NCI-H82 treated with DMSO at 0.1 percent for 48 hours (cell line): ENCODE measurements at regions not wholly inside any gene's neighbourhood (a gene's known extent, or its start where the extent isn't known, plus 50 kb on each side); places are given as distances from the start of the nearest gene placed in this dataset.

Source experiments
- DNase-seq: peaks from one replicate; lab custom pipeline; 2025; ENCODE audit not compliant: unreplicated experiment; lab: John Stamatoyannopoulos, UW

DNA sequence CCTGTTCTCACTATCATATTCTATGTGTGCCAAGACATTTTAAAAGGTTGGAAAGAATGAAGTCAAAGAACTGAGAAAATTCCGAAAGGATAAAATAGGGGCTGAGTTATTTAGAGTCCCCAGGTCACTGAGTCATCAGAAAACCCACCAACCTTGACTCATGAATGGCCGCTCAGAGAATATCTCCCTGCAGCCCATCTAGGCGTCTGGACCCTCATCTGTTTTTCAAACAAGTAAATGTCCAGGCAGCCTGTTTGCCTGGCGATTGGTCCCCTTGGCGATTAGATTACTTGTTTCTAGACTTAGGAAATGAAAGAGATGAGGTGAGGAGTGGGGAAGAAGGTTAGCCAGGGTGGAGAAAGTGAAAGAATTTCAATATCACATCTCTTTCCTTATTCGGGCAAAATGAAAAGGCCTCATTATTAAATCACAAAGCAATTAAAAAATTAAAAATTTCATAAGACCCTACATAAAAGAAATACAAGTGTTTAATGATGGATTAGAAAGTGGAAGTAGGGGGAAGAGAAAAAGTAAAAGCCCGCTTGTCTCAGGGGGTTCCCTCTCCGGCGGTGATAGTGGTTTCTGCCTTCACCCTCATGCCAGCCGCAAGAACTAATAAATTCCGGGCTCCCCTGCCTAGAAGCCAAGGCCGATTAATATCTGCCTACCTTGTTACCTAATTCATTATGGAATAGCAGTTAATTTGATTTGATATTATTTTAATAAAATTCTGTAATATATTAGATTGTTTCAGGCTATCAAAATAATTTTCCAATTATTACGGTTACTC lies 415.9 kb downstream of the BCL11B start:
- no peak for DNase-seq

DNA sequence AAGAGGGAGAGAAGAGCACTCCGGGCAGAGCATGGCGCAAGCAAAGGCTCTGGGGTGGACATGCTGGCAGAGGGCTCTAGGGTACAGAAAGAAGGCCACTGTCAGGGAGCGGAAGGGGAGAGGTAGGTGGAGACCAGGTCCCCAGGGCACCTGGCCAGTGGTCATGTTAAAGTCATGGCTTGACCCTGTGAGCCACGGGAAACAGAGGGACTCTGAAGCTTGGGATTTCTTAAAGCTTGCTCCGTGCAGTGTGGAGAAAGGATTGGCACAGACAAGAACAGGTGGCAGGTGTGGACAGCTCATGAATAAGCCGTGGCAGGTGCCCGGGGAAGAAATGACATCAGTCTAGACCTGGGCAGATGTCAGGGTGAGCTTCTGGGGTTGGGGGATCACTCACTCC lies 413.8 kb downstream of the BCL11B start:
- no peak for DNase-seq

DNA sequence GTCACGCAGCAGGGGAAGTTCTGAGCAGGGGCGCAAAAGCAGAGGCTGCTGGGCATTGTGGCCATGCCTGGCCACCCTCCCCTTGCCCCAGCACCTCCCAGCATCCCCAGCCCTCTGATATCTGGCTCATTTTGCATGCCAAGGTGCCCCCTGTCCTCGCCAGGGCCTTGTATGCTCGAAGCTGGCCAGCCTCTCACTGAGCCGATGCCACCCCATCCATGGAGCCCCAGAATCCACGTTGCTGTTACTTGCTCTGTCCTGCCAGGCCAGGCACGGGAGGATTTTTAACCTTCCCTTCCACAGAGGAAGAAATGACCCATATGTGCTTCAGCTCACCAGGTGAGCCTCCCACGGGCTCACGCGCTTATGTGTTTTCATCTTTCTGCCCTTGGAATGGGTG lies 413.4 kb downstream of the BCL11B start:
- DNase-seq = no peak

GRCh38 chr14:98859301-98859700 lies 412.7 kb downstream of the BCL11B start:
- no peak for DNase-seq

DNA sequence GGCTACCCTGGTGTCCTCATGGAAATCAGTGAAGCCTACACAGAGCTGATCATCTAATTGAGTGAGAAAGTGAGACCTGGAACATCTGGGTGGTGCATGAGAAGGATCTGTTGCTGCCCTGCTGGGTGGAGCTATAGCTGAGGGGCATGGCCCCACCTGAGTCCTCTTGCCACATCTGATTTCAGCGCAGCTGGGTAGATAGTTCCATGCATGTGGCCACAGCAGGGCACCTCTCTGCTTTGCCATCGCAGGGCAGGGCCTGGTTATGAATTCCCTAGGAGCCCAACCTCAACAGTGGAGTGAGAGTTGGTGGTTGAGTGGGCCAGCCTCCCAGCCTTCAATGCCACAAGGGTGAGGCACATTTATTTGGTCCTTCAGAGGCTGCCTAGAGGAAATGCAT lies 407.8 kb downstream of the BCL11B start:
- DNase-seq = no peak

- no peak for DNase-seq
These were observed 404.9 kb downstream of the BCL11B start for GRCh38 chr14:98867146-98867545.

DNA sequence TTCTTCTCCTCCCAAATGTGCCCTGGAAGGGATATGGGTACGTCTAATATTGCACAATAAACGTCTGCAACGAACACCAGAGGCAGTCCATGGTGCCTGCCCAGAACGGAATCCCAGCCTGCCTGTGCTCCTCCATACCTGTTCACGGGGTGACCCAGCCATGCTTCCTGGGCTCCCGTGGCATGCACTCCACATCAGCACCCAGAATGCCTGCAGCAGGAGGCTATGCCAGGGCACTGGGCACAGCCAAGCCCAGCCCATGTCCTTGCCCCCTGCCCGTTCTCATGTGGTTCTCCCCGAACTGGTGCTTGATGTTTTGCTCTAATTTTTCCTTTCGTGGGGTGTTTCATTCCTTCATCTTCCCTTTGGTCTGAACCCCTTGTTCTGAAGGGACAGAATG lies 404.3 kb downstream of the BCL11B start:
- no peak for DNase-seq

DNA sequence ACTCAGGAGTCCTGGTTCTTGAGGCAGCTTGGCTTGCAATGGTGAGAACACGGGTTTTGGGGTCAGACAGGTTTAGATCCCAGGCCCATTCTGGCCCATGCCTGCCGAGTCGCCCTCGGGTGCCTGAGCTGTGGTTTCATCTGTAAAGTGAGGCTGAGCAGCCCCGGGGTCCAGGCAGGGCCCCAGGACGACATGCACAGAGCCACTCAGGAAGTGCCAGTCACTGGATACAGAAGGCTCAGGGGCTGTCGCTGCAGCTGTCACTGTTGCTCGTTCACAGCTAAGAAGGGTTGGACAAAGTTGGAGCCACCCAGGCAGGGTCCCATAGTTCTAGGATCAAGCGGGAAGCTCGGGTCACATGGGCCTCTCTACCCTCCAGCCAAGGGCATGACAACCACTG lies 403.1 kb downstream of the BCL11B start:
- DNase-seq = no peak

DNA sequence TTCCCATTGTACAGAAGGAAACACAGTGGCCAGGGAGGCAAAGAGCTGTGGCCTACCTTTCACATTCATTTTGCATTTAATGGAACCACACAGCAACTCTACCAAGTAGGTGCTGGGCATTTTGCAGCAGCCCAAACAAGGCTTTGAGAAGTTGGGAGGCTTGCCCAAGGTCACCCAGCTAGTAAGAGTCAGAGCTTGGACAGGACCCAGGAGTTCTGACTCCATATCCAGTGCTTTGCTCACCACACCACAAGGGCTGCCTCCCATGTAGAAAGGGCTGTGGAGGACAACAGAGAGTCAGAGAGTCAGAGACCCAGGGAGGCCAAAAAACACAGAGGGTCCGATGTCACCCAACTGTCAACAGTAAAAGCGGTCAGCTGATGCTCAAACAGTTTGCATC lies 400.2 kb downstream of the BCL11B start:
- DNase-seq = no peak

- DNase-seq = no peak
These were observed 394.9 kb downstream of the BCL11B start for GRCh38 chr14:98877065-98877464.

- no peak for DNase-seq
These were observed 393.7 kb downstream of the BCL11B start for GRCh38 chr14:98878282-98878681.

DNA sequence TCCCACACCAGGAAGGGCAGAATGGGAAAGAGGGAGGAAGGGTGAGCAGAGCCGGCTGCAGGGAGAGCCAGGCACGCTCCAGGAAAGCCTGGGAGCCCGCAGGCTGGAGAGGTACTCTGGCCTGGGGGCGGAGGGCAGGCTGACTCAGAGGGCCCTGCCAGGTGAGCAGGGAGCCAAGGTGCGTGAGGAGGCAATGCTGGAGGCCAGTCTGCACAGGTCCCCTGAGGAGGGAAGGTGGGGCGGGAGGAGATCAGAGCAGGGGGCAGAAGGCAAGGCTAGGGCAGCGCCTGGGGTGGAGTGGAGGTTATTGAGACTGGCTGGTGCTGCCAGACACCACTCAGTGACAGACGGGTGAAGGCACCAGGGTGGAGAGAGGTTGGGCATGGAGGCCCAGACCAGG lies 385.0 kb downstream of the BCL11B start:
- no peak for DNase-seq

DNA sequence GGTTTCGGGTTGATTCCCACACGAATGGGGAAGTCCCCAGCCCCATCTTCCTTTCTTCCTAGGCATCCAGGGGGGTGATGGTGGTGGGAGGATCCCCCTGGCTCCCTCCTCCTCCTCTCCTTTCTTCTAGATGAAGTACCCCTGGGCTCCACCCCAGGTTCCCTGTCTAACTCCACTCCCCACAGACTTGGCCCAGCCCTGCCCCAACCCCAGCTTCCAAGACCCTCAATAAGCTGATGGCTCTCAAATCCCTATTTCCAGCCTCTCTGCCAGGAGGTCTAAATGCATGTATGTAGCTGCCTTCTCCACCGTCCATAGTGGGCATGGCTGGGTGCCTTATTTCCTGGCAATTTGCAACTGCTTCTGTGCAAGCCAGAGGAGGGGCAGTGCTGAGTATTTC lies 383.7 kb downstream of the BCL11B start:
- DNase-seq = no peak

DNA sequence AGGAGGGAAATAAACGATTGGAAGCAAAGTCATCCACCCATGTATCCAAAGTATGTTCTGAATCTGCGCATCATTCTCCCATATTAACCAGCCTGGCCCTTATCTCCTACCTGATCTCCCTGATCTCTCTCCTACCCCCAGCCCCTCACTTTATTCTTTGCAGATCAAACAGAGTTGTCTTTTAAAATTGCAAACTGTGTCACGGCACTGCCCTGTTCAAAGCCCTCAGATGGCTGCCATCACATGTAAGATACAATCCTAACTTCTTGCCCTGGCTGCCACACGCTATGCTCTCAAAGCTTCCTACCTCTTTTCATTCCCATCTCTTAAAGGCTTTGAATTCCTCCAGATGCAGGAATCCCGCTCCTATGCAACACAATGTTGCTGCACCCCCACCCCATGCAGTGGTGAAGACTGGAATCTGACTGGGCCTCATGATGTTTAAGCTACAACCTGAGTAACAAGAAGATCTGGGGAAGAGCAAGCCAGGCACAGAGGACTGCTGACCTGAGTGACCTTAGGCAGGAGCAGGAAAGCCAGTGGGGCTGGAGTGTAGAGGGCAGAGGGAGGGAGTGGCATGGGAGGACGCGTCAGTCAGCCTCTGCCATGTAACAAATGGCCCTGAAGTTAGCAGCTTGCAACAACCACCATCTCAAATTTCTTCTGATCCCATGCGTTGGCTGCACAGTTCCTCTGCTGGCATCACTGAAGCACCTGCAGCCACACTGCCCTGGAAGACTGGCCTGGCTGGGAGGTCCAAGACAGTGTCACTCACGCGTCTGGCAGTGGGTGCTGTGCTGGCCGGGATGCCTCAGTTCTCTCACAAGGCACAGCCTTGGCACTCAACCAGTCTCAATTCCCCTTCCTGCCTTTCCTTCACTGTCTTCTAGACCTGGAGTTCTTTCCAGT lies 382.8 kb downstream of the BCL11B start:
- no peak for DNase-seq

GRCh38 chr14:98889836-98890185 lies 382.2 kb downstream of the BCL11B start:
- DNase-seq = no peak

DNA sequence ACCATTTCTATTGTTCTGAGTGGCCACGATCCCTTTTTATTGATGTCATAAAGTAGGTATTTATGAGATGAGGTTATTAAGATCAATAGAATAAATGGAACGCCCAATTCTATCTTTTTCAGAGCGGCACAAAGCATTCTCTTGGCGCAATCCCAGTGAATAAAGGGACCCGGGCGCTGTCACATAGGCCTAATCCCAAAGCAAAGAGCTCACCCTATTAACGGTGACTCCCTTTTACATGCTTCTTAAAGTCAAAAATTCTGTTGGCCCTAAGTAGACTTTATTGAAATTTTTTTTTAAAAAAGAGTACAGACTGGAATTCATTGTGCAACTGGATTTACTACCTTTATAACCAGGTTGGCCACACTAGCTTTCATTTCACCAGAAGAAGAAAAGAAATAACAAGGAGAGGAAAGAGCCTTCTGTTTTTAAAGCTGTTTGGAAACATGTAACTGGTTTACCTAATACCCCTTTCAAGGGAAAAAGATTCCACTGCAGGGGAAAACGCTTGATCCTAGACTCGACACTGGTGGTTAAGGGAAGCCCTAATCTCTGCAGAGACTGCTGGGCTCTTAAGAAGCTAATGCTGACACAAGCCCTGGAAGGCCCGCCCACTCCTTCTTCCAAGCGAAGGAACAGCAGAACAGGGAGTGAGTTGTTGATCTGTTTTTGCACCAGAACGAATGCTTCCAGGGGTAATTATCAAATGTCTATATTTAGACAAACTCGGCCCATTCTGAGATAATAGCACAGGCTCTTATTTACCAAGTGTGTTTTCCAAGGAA lies 381.2 kb downstream of the BCL11B start:
- DNase-seq = peak; percentile 60

DNA sequence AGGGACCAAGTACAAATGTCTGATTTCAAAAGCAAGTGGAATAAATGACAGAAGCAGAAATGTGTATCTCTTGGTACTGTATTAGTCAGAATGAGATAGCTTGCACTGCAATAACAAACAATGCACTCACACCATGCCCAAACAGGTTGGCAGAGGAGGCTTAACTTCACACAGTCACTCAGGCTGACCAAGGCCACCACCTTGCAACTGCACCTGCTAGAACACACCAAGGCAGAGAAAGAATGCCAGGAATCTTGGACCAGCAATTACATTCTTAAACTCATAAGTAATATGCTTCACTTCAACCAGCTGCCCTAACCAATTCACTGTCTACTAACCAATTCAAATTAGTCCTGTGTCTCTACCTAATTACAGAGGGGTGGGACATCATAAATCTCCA lies 378.3 kb downstream of the BCL11B start:
- no peak for DNase-seq

GRCh38 chr14:98894600-98894999 lies 377.4 kb downstream of the BCL11B start:
- DNase-seq = no peak

DNA sequence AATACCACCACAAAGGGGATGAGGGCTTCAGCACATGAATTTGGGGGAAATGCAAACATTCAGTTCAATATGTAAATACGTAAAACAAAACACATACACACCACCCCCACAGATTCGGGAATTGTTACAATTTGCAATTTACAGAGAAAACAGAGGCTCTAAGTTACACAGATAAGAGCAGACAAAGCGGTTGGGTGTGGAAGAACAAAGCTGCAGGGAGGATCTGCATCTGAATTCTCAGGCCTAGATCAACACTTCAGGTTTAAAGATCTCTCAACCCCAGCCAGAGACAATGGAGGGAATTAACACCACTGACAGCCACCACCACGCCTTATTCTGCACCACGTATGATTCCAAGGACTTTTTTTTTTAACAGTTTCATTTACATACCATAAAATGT lies 375.5 kb downstream of the BCL11B start:
- DNase-seq = no peak

DNA sequence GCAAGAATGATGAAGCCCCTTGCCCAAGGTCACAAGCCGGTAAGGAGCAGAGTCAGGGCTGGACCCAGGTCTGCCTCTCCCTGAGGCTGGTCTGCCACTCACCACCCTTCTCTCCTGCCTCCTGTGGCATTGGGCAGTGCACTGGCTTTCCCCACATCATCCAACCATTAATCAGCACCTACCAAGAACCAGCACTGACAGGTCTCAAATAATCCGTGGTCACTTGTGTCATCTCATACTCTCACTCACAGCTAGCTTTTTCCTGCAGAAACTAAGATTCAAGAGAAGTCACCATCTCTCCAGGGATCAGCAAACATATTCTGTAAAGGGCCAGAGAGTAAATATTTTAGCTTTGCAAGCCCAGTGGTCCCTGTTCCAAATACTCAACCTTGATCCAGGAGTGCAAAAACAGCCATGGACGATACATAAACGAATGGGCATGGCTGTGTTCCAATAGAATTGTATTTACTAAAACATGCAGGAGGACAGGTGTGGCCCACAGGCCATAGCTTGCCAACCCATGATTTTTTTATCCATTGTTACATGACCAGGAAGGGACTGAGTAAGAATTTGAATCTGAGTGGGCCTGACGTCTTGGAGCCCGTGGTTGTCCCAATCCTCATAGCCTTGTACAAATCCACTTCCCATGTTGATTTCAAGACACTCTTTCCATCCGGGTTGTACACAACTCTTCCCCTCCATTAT lies 374.2 kb downstream of the BCL11B start:
- no peak for DNase-seq

- no peak for DNase-seq
These were observed 372.6 kb downstream of the BCL11B start for GRCh38 chr14:98899441-98899840.
